Erythroblast (primary cell): ENCODE measurements at regions not wholly inside any gene's neighbourhood (a gene's known extent, or its start where the extent isn't known, plus 50 kb on each side); places are given as distances from the start of the nearest gene placed in this dataset.

Source experiments
- GATA1 ChIP-seq: IDR thresholded peaks from 2 replicates; pipeline ENCODE4 v1.6.1; 2011; ENCODE audit warnings: low read depth, mild to moderate bottlenecking, control low read depth, low read length, moderate library complexity
- POLR2A ChIP-seq: IDR thresholded peaks from 2 replicates; pipeline ENCODE4 v1.6.1; 2011; ENCODE audit warnings: mild to moderate bottlenecking, low read length

DNA sequence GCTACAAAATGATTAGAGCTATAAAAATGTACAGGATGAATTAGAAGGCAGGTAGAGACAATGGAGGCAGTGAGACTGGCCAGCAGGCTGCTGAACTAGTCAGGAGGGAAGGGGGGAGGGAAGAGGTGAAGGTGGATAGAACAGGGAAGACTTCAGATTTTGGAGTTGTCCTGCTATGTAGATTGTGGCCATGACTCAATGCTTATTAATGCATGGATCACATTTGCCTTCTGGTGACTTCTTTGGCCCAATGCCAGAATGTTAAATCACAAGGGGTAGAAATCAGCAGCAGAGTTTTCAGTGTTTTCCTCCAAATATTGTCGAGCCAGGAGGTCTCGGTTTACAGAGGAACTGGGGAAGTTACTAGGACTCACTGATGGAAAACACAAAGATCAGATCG lies 346.6 kb downstream of the AASDHPPT start:
- no peak for TF ChIP-seq POLR2A
- no peak for TF ChIP-seq GATA1
